Sciatic nerve (tissue), 2 donors: ENCODE measurements at regions not wholly inside any gene's neighbourhood (a gene's known extent, or its start where the extent isn't known, plus 50 kb on each side); places are given as distances from the start of the nearest gene placed in this dataset.
"Not testable (repeated sequence)": the region's sequence is repeated elsewhere in the genome, so short reads cannot be mapped to it uniquely, and the experiment has no call there.

Experiments used
- ATAC-seq: fragments of 200-7000 bp; cut with Tn5 transposase; one replicate; pipeline ENCODE4 v1.9.1; 2020; ENCODE audit warnings: mild to moderate bottlenecking, moderate library complexity
- DNase-seq: peaks from one replicate; pipeline ENCODE4 v3.0.0-alpha.2; 2020; ENCODE audit warnings: low spot score
- intact Hi-C: fragments of 100-400 bp; cut with DNase I; formaldehyde crosslinking; loops from one replicate; pipeline ENCODE4 v1.14.2; 2022
- donor health status: DM: no; HTN: no; CAD: no.
- donor health status: DM: no; HTN: no; CAD: no.

GRCh38 chr2:78082555-78082954 lies 560.4 kb upstream of the LRRTM4 start:
- ATAC-seq (no peak), DNase-seq (no peak)
- intact Hi-C loops: no loop called here

GRCh38 chr2:78093436-78093835 lies 571.3 kb upstream of the LRRTM4 start:
- no peak for DNase-seq
- intact Hi-C loops: no loop called here
- ATAC-seq: no peak

GRCh38 chr2:78109272-78109671 lies 587.1 kb upstream of the LRRTM4 start:
- ATAC-seq (no peak), DNase-seq (no peak)
- intact Hi-C loops: no loop called here

GRCh38 chr2:78115291-78115690 lies 593.1 kb upstream of the LRRTM4 start:
- intact Hi-C loops: no loop called here
- ATAC-seq: no peak

GRCh38 chr2:78118037-78118436 lies 595.9 kb upstream of the LRRTM4 start:
- DNase-seq: no peak
- intact Hi-C loops: no loop called here

More at GRCh38 chr2:78115291-78115690, 593.1 kb upstream of the LRRTM4 start:
- DNase-seq: no peak

GRCh38 chr2:78120275-78120674 lies 598.1 kb upstream of the LRRTM4 start:
- intact Hi-C loops: no loop called here
- DNase-seq (no peak), ATAC-seq (no peak)

More at GRCh38 chr2:78118037-78118436, 595.9 kb upstream of the LRRTM4 start:
- peak; percentile 28 for ATAC-seq

GRCh38 chr2:78125042-78125441 lies 602.9 kb upstream of the LRRTM4 start:
- DNase-seq: no peak
- intact Hi-C loops: no loop called here
- no peak for ATAC-seq

GRCh38 chr2:78127424-78127823 lies 605.2 kb upstream of the LRRTM4 start:
- ATAC-seq (peak; percentile 78), DNase-seq (no peak)
- intact Hi-C loops: no loop called here

- DNase-seq: no peak
- intact Hi-C loops: no loop called here
- ATAC-seq: no peak
These were observed 610.5 kb upstream of the LRRTM4 start for GRCh38 chr2:78132391-78133370.

- no peak for DNase-seq
- intact Hi-C loops: no loop called here
- peak; percentile 46 for ATAC-seq
These were observed 623.3 kb upstream of the LRRTM4 start for GRCh38 chr2:78145395-78145996.

GRCh38 chr2:78145997-78146722 lies 624.0 kb upstream of the LRRTM4 start:
- DNase-seq: no peak
- intact Hi-C loops: no loop called here
- peak; percentile 38 for ATAC-seq

- ATAC-seq (no peak), DNase-seq (no peak)
- intact Hi-C loops: no loop called here
These were observed 625.3 kb upstream of the LRRTM4 start for GRCh38 chr2:78147466-78147865.

- no peak for ATAC-seq
- intact Hi-C loops: no loop called here
- DNase-seq: no peak
These were observed 632.4 kb upstream of the LRRTM4 start for GRCh38 chr2:78154586-78154985.

- ATAC-seq (no peak), DNase-seq (no peak)
- intact Hi-C loops: no loop called here
These were observed 640.0 kb upstream of the LRRTM4 start for GRCh38 chr2:78162202-78162601.

GRCh38 chr2:78172157-78172556 lies 650.0 kb upstream of the LRRTM4 start:
- intact Hi-C loops, ATAC-seq, DNase-seq: not testable (repeated sequence)

GRCh38 chr2:78175645-78176044 lies 653.5 kb upstream of the LRRTM4 start:
- ATAC-seq (no peak), DNase-seq (no peak)
- intact Hi-C loops: no loop called here

GRCh38 chr2:78201064-78201575 lies 678.9 kb upstream of the LRRTM4 start:
- no peak for ATAC-seq
- no peak for DNase-seq
- intact Hi-C loops: no loop called here

- ATAC-seq (no peak), DNase-seq (no peak)
- intact Hi-C loops: no loop called here
These were observed 680.2 kb upstream of the LRRTM4 start for GRCh38 chr2:78202366-78202765.

GRCh38 chr2:78202986-78203670 lies 681.0 kb upstream of the LRRTM4 start:
- intact Hi-C loops: no loop called here

More at GRCh38 chr2:78202986-78203670, 681.0 kb upstream of the LRRTM4 start:
- ATAC-seq (no peak), DNase-seq (no peak)
